Peyer's patch (tissue), 4 donors: ENCODE measurements at regions not wholly inside any gene's neighbourhood (a gene's known extent, or its start where the extent isn't known, plus 50 kb on each side); places are given as distances from the start of the nearest gene placed in this dataset.
A peak's percentile ranks its signal among the peaks of the same experiment; 100 is the strongest.

ENCODE experiments used
- DNase-seq, 3 donors: peaks; one replicate each; pipeline ENCODE4 v3.0.0-alpha.2; 2017 to 2019
- H3K27ac ChIP-seq, 4 donors: fragments of 200-600 bp; sonication (generic); one replicate each; pipeline ENCODE4 v1.5.1; 2016 to 2019
- H3K27me3 ChIP-seq, 2 donors: fragments of 200-600 bp; sonication (generic); one replicate each; pipeline ENCODE4 v1.5.1; 2019
- H3K36me3 ChIP-seq, 3 donors: fragments of 200-600 bp; sonication (generic); one replicate each; pipeline ENCODE4 v1.5.1; 2016 to 2019
- H3K4me1 ChIP-seq, 4 donors: fragments of 200-600 bp; sonication (generic); one replicate each; pipeline ENCODE4 v1.5.1; 2016 to 2019
- H3K4me3 ChIP-seq, 4 donors: fragments of 200-600 bp; sonication (generic); 1 replicate in 3 of 4; 2 replicates in 1 of 4; pipeline ENCODE4 v1.5.1; 2016 to 2019; ENCODE audit warnings: mild to moderate bottlenecking in 1 of 4
- H3K9me3 ChIP-seq, 4 donors: fragments of 200-600 bp; sonication (generic); one replicate each; pipeline ENCODE4 v1.5.1; 2016 to 2019; ENCODE audit warnings: mild to moderate bottlenecking in 1 of 4
- POLR2A ChIP-seq, 2 donors: fragments of 450-650 bp; IDR thresholded peaks; one replicate each; pipeline ENCODE4 v1.5.1; 2017; ENCODE audit warnings: antibody characterized with exemption in 2 of 2, mild to moderate bottlenecking in 2 of 2, moderate library complexity in 2 of 2
- TF ChIP-seq, protein P1 (sequence below), 6 experiments: fragments of 450-650 bp in 4 of 6; fragments of 200-600 bp in 2 of 6; sonication (generic) in 1 of 6; IDR thresholded peaks; one replicate each; pipeline ENCODE4 v1.5.1; 2017 to 2019; ENCODE audit warnings: antibody characterized with exemption in 6 of 6, mild to moderate bottlenecking in 3 of 6, moderate library complexity in 1 of 6

DNA sequence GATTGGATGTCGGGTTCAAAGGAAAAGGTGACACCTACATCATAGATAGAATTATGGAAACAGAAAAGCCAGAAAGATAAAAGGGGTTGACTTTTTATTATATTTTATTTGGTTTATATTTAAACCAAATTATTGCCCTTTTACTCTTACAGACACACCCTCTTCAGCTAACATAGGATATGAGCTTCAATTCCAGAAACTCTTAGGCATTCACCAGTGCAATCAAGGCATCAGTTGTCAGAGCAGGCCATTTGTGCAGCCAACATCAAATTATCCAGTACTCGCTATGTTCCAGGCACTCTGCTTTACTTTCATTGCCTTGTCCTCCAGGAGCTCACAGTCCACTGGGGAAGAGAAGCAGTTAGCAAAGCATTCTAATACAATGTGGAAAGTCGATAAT, 347.5 kb downstream of the TFEC start:
- TF ChIP-seq, protein P1, sequence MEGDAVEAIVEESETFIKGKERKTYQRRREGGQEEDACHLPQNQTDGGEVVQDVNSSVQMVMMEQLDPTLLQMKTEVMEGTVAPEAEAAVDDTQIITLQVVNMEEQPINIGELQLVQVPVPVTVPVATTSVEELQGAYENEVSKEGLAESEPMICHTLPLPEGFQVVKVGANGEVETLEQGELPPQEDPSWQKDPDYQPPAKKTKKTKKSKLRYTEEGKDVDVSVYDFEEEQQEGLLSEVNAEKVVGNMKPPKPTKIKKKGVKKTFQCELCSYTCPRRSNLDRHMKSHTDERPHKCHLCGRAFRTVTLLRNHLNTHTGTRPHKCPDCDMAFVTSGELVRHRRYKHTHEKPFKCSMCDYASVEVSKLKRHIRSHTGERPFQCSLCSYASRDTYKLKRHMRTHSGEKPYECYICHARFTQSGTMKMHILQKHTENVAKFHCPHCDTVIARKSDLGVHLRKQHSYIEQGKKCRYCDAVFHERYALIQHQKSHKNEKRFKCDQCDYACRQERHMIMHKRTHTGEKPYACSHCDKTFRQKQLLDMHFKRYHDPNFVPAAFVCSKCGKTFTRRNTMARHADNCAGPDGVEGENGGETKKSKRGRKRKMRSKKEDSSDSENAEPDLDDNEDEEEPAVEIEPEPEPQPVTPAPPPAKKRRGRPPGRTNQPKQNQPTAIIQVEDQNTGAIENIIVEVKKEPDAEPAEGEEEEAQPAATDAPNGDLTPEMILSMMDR (IDR thresholded peaks at IDR 0.05), result no peak
- TF ChIP-seq POLR2A (IDR thresholded peaks at IDR 0.05), result no peak
- H3K4me3 ChIP-seq, result no peak overlapping the region
- peak overlapping the region in 1 of 4 donors; percentile 28 for H3K27ac ChIP-seq
- no peak for DNase-seq
- peaks cover 0 to 6% (median 2%) of the 10 kb centered on the region in 4 donors for H3K4me1 ChIP-seq
- no peaks in the 10 kb centered on the region for H3K36me3 ChIP-seq
- no peaks in the 10 kb centered on the region for H3K9me3 ChIP-seq
- no peaks in the 10 kb centered on the region for H3K27me3 ChIP-seq

- H3K9me3 ChIP-seq, result no peaks in the 10 kb centered on the region
- DNase-seq, result no peak
Measured at GRCh38 chr7:115682507-115682906, 348.1 kb downstream of the TFEC start.

DNA sequence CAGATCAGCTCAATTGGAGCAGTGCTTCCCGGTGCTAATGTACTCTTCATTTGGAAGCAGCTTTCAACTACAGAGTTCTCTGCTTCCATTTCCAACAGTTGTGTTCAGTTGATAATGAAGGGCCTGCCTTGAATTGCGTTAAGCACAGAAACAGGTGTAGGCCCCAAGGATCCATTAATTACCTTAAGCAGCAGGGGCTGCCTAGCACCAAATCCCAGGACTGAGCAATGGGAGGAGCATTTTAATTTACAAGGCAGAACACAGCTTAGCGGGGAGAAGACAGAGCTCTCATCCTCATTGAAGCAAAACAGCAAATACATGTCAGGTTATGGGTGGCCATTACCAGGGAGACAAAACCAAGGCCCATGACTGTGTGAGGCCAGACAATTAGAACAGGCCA, 349.6 kb downstream of the TFEC start:
- Histone ChIP-seq H3K4me1 (peaks cover 0 to 6% (median 2%) of the 10 kb centered on the region in 4 donors), H3K9me3 (no peaks in the 10 kb centered on the region), H3K4me3 (no peak overlapping the region), H3K27ac (no peak overlapping the region), H3K36me3 (no peaks in the 10 kb centered on the region), H3K27me3 (no peaks in the 10 kb centered on the region)
- TF ChIP-seq, protein P1 (IDR thresholded peaks at IDR 0.05), result no peak
- TF ChIP-seq POLR2A (IDR thresholded peaks at IDR 0.05), result no peak
- DNase-seq, result no peak

More at GRCh38 chr7:115682507-115682906, 348.1 kb downstream of the TFEC start:
- no peaks in the 10 kb centered on the region for H3K27me3 ChIP-seq
- TF ChIP-seq POLR2A (IDR thresholded peaks at IDR 0.05), result no peak
- TF ChIP-seq, protein P1 (IDR thresholded peaks at IDR 0.05), result no peak
- no peaks in the 10 kb centered on the region for H3K36me3 ChIP-seq
- H3K4me3 ChIP-seq, result no peak overlapping the region
- H3K4me1 ChIP-seq, result peaks cover 0 to 6% (median 2%) of the 10 kb centered on the region in 4 donors
- no peak overlapping the region for H3K27ac ChIP-seq

DNA sequence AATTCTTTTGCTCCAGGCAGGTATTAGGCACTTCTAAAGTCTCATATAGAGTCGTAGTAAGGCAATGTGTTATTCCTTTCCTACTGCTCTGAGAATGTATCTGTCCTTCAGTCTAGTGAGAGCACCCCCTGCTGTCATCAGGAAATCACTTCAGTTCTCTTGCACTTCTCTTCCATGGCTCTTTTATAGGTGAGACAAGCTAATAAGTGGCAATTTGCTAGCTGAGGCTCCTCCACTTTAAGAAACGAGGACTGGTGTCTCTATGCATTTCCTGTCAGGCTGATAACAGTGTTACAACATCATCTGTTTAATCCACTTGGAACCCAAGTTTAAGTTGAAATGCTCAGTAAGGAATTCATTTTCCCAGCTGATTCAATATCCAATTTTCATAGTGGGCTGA, 350.6 kb downstream of the TFEC start:
- no peak for TF ChIP-seq POLR2A (IDR thresholded peaks at IDR 0.05)
- TF ChIP-seq, protein P1 (IDR thresholded peaks at IDR 0.05), result peak in 4 of 6 experiments; percentile 29 to 55 (median 53)
- Histone ChIP-seq H3K4me1 (peaks cover 0 to 6% (median 2%) of the 10 kb centered on the region in 4 donors), H3K27ac (no peak overlapping the region), H3K36me3 (no peaks in the 10 kb centered on the region), H3K27me3 (no peaks in the 10 kb centered on the region), H3K9me3 (no peaks in the 10 kb centered on the region), H3K4me3 (no peak overlapping the region)
- no peak for DNase-seq

DNA sequence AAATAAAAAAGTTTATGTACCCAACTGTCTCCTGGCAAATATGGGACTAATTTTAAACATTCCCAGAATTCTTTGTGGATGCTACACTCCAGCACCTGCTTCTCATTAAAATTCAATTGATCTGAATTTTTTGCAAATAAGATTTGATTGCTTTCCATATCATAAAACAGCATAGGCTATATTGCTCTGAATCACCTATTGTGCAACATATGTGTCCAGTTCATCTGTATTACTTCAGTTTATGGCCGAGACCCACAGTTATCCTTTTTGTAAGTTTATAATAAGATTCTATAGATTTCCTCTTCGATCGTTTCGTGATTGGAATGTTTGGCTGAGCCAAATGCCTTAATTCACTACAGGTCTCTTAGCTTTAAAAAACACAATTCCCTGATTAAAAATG, 351.1 kb downstream of the TFEC start:
- H3K36me3 ChIP-seq, result no peaks in the 10 kb centered on the region
- no peaks in the 10 kb centered on the region for H3K9me3 ChIP-seq
- no peaks in the 10 kb centered on the region for H3K27me3 ChIP-seq
- no peak for TF ChIP-seq POLR2A (IDR thresholded peaks at IDR 0.05)
- TF ChIP-seq, protein P1 (IDR thresholded peaks at IDR 0.05), result no peak
- H3K4me1 ChIP-seq, result peaks cover 0 to 6% (median 2%) of the 10 kb centered on the region in 4 donors
- no peak overlapping the region for H3K27ac ChIP-seq
- DNase-seq, result no peak
- H3K4me3 ChIP-seq, result no peak overlapping the region
